NCI-H2196 treated with DMSO at 0.1 percent for 48 hours (cell line): ENCODE measurements at regions not wholly inside any gene's neighbourhood (a gene's known extent, or its start where the extent isn't known, plus 50 kb on each side); places are given as distances from the start of the nearest gene placed in this dataset.

Experiments used
- DNase-seq: peaks from one replicate; lab custom pipeline; 2025; ENCODE audit not compliant: unreplicated experiment; lab: John Stamatoyannopoulos, UW

DNA sequence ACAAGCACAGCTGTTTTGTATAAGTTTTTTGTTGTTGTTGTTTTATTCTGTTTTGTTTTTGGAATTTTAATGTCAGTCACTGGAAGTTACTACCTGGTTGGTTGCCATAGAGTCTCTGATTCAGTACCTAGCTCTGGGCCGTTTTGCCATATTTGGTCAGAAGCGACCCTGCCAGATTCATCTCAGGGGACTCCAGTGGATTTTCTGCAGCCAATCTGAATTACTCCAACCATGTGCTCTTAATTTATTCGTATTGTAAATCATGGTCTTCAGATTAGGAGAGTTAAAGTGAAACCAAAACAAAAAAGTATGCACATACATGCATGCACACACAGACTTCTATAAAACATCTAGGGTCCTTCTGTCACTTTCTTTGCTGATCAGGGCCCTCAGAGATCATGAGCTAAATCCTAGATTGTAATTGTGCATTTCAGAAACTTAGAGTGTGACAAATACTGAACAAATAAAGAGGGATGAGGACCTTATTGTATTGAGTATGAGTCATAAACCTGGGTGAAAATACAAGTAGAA, 317.4 kb upstream of the UBE2E3 start:
- no peak for DNase-seq

DNA sequence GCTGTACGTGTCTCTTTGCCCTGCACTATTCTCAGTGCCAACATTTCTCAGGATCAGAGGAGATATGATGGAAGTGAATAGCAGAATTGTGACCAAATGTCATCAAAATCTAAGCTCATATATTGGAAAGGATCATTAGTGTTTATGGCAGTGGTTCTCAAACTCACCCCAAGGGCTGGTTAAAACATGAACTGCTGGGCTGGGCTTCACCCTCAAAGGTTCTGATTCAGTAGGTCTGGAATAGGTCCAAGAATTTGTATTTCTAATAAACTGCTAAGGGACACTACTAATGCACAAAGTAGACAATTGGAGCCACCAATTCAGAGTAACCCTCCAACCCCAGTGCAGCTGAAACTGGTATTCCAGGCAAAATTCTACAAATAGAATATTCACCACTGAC, 317.9 kb upstream of the UBE2E3 start:
- DNase-seq: no peak

DNA sequence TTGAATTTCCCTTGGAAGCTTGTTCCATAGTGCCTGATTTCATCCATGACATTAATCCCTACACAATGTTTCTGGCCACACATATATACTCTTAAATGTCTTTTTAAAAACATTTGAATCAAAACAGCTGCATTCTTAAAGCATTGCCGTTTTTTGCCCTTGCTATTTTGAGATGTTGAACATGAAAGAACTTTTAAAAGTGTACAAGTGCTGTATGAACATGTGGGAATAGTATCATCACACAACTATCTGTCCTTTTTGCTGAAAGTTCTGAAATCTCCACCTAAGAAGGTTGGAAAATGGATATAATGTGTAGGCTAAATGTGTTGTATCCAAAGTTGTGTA, 318.7 kb upstream of the UBE2E3 start:
- DNase-seq: no peak

DNA sequence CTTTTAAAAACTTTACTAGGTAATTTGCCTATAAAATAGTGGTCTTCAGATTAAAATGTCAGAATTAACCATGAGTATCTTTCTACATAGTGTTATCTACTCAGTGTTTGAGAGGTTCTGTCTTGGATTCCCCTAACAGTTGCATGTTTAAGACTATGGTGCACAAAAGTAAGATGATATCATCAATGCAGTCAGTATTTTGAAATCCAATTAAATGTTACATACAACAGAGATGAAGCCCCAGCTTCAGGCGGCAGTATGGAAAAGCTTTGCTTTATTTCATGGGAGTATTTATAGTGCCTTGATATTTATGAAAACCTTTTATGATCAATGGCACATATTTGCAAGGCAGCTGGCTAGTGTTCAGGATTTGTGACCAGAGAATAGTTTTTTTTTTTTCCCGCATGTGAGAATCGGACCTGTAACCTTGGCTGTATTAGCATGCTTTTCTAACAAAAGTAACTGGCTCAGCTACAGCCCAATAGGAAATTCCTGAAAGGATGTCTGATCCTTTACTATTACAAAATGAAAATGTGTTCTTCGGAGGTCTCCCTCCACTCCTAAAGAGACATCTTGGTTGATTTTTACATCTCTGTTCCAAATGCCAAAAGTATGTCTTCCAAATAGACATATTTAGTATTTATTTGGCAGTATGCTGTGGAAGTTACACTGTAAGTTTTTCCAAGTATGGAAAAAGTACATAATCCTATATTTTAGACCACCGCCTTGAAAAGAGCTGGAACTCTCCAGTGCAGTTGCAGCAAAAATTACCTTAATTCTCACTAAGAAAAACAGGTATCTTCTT, 319.3 kb upstream of the UBE2E3 start:
- DNase-seq: no peak

DNA sequence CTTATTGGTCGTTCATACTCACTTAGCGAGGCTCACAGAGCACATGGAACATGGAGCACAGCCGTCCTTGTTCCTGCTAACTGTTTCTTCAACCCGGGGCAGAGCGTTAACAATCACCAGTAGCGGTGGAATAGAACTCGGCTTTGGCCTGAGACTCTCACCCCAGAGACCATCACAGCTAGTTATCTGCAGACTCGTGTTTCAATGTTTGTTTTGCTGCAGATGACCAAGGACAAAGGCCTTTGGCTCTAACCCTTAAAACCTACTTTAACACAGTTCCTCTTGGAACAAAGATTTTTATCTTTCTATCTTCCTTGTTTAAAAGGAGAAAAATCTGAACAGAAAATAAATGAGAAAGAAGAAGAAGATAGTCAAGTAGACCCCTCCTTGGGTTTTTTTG, 320.2 kb upstream of the UBE2E3 start:
- DNase-seq: no peak

DNA sequence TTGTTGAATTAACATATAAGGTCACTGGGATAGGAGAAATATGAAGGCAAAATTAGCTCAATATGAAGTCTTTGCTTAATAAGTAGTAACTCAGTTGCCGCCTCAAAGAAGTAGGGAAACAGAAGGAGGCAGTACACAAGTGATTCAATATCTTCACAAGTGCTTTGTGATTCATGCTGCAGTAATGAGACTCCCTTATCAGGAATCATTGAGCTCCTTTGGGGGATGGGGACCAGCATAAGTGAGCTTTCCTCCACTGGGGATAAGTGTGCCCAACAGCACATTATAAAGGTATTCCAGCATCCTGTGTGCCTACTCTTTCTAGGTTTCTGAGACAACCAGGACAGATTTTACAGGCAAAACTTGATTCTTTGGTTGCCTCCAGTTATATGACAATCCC, 323.4 kb upstream of the UBE2E3 start:
- DNase-seq: no peak

DNA sequence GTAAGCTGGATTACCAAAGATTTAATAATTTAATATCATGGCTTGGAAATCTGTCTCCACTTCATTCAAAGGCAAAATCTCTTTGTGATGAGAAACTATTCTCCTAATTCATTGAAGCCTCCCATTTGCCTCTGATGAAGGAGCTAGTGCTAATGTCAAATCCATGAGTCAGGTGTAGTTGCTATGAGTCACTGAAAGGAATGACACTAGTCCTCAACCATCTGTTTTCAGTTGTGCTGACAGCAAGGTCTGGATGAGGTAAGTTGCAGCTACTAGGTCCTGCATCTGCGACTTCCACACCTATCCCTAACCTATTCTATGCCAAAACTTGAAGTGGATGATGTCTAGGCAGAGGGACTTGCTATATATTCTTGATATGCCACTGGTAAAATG, 324.0 kb upstream of the UBE2E3 start:
- DNase-seq: no peak

DNA sequence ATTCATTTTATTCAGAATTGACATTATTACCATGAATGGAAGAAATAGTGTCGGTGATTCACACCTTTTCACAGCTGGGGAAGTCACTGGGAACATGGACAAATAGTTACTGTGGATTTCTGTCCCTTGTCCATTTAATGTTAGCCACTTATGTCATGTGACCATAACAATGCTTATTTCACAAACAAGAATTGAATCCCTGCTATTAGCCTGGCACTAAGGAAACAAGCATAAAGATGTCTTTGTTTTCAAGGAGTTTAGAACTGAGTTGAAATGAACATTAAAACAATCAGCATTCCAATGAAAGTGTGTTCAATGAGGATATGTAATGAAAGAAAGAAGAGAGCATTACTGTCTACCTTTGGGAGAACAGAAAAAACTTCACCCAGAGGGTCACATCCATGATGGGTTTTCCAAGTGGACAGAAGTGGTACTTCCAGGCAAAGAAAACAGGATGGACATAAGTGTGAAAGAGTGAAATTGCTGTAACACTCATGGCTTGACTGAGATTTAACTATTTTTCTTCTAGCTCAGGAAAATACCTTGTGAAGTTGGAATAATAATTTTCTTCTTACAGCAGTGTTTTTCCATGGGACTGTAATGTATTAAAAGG, 324.5 kb upstream of the UBE2E3 start:
- no peak for DNase-seq

DNA sequence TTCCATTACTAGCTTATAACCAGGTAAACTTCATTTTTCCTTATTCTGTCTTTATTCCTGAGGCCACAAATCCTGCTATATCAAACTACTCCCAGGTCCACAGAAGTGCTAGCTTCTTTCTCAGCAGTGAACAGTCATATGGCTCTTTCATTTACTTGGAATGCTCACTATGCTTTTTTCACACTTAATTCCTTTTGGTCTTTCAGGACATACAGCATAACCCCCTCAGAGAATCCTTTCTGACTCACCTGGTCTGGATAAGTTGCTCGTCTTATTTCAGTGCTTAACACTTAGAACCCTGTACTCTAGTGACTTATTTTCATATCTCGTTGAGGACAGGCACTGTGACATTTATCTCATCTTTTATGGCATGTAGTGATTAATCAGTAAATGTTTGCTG, 325.0 kb upstream of the UBE2E3 start:
- no peak for DNase-seq

DNA sequence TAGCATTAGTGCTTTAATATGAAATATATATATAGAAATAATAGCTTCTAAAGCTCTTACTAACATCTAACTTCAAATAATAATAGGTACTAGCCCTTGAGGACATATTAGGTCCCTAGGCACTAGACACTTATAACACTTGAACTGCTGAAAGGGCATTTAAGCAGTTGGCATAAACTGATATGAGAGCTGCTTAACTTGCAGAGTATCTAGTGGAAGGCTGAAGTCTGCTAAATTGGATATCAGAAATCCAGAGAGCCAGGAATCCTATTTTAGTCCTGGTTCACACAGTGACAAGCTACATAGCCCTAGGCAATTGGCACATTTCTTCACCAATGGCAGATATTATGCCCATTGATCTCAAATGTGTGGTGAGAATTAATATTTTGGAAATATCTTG, 326.9 kb upstream of the UBE2E3 start:
- no peak for DNase-seq

DNA sequence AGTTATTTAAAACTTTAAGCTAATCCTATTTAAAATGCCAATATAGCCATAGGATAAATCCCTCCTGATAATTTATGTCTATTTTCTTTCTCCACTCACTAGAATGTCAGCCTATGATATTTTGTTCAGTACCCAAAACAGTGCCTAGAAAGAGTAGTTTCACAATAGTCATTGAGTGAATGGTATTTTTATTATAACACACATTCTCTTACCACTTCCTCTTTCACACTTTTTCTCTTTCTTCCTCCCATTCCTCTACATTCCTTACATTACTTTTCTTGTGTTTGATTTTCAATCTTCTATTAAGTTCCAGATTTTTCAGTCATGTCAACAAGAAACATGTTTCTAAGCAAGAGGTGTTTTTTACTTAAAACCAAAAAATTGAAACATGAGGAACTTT, 327.6 kb upstream of the UBE2E3 start:
- DNase-seq: no peak

DNA sequence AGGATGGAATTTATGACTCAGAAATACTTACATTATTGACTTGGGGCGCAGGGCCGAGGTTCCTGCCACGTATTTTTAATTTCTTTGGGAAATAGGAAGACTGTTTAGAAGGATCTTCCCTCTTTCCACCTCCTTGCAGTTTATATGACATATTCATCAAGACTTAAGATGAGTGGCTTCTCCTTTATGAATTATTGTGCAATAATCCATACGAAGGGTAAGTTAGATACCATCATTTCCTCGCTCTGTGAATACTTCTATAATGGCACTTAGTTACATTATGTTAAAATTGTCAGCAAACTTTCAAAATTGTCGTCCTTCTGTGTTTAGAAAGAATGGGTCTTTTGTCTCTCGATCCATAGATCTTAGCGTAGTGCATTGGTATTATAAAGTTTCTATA, 328.8 kb upstream of the UBE2E3 start:
- DNase-seq: no peak

DNA sequence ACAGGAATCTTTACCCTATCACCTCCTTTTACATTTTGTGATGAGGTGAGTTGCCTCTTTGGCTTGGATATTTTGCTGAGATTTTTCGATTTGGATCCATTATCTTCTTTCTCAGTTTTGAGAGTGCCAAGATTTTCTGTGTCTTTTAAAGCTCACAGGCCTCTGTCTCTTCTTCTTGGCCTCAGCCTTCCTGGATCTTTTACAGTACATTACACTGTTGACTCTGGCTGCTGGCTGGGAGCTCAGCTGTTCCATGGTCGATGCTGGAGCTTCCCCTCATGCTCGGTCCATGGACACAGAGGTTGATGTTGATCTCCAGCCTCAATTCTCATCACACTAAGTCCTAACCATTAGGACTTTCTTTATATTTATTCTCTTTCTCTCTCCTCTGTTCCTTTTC, 332.8 kb upstream of the UBE2E3 start:
- no peak for DNase-seq

DNA sequence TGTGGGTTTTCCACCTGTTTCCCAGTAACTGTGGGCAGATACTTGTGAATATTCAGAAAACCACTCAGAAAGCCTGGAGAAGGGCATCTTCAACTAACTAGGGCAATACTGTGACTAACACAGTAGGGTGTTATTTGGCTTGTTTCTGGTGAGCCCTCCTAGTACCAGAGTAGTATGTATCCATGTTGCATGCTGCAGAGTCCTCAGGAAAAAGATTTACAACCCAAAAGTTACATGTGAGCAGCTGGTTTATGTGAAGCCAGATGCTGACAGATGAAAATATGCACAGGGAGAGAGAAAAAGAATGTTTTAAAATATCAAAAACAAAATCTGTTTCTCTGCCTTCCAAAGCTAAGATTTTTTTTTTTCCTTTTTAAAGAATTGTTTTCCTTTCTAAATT, 333.2 kb upstream of the UBE2E3 start:
- DNase-seq: no peak

DNA sequence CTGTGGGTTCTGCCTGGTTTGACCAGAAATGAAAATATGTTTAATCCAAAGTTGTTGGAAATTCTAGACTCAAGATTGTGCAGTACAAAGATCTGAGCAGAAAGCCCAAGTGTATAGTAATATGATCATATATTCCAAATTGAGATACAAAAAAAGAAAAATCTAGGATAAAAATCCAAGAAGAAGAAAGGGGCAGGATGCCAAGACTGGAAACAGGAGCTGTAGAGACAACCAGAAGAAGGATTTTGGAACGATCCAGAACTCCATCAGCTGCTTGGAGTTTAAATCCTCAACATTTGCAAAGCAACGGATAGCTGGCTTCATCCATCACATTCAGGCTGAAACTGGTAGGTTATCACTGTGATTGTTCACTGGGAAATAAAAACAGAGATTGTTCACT, 333.6 kb upstream of the UBE2E3 start:
- no peak for DNase-seq

DNA sequence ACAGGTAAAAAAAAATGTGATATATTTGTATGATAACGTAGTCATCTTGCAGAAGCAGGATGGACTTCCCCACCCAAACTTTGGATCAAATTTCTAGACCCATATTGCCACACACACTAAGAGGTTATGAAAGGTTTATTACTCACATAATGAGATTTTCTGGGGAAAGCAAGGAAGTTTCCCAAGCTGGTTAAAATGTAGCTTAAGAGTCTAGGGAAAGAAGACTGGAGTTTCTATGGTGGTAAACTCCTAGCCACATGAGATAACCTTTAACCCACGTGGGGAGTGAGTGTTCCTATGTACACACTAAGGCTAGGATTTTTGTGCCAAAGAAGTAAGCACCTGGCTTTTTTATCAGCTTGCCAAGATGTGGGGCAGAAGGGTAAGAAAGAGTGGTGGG, 335.7 kb upstream of the UBE2E3 start:
- no peak for DNase-seq

DNA sequence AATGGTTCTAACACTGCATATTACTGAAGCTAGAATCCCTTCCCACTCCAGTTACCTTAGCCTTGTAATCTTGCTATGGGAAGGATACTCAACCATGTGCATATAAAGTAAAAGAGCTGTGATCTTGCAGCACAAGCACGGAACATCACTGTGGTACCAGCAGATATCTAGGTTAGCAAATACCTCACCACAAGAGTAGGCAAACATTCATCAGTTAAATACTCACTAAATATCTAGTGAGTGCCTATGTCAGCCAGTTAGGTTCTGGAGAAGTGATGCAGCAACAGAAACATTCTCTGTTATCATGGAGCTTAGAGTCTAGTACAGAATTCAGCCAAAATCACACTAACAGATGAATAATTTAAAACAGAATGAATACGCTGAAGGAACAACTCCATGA, 349.6 kb upstream of the UBE2E3 start:
- DNase-seq: no peak

DNA sequence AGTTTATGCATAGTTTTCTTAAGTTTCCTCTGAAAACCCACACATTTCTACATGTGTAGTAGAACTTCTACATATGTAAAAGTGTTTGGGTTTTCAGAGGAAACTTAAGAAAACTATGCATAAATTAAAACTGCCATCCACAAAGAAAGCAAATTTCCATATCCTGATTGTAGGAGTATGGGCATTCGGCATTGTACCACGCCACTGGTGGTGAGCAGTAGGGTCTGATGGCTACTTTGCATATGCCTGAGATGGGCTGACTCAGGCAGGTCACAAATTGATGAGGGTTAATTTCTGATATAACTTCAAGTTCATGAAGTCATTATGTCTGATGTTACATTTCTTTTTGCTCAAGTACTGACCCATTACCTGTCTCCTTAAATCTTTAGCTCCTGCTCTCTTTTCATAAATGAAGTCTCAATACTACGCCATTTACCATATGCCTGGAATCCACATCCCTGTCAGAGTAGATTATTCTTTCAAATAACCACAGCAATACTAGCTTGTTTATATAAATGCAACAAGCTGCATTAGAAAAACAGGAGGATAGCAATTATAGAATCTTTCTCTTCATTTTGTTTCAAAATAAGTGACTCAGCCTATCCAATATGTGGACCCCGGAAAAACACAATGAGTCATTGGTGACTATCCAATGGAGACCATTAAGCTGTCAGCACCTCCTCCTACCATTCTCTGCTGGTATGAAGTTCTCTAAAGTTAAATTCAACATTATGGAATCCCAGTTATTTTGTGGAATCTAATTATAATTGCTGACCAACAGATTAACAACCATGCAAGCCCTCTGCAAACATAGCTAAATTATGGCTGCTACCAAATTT, 355.2 kb upstream of the UBE2E3 start:
- no peak for DNase-seq

DNA sequence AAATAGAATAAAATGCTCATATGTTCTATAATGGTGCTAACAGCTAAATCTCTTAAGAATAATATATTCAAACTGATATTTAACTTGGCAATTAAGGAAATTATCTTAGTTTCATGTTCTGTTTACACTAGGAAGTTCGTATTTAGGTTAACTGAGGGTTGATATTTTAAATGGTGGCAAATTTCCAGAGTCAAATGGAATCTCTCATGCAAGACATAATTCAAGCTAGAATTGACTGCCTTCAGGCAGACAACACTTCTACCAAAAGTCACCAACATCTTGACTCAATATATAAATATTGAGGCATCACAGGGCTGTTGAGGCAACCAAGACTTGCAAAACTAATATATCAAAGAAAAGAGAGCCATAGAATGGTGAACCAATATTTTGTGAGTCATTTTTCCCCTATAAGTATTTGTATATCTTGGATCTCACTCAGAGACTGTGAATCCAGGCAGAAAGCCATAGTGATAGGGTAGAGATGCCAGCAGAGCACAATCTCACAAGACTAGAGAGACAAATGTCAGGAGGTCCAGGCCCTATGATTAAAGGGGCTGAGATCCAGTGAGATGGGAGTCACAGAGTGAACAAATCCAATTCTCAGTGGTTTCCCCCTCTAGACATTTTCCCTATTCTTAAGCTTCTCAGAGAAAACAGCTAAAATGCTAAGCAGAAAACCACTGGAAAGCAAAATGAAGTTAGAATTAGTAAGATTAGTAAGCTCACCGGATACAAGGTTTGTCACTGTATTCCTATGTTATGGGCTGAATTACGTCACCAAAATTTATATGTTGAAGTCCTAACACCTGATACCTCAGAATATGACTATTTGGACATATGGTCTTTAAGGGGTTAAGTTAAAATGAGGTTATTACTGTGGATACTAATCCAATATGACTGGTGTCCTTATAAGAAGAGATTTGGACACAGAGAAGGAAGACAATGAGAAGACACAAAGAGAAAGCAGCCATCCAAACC, 358.2 kb upstream of the UBE2E3 start:
- DNase-seq: no peak

DNA sequence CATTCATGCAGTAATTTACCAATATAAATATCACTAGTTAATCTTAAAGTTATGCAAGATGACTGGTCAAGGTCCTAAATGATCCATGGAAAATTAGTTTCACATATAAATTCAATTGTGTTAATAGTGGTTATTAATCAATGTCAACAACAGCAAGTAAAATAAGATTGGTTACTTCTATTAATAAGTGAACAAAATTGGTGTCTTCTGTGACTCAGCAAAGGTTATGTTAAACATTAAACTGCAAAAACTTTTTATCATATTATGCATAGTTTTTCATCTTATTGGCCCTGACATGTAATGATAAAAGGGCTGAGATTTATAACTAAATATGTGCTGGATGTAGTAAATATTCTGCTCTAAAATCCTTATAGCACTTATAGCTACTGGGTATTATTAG, 359.0 kb upstream of the UBE2E3 start:
- no peak for DNase-seq

DNA sequence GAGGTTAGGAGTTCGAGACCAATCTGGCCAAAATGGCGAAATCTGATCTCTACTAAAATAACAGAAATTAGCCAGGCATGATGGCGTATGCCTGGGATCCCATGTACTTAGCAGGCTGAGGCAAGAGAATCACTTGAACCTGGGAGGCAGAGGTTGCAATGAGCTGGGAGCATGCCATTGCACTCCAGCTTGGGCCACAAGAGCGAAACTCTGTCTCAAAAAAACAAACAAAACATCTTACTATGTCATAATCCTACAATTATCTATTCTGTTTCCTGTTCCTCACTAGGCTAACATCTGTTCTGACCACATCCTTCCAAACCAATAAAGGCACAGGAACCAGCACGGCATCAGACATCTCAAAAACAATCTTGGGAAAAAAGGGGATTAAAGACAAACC, 361.8 kb upstream of the UBE2E3 start:
- DNase-seq: no peak
